ENCODE measurements at regions not wholly inside any gene's neighbourhood (a gene's known extent, or its start where the extent isn't known, plus 50 kb on each side); places are given as distances from the start of the nearest gene placed in this dataset.

GRCh38 chr13:109366525-109366924 lies 419.9 kb downstream of the IRS2 start:
- no peak overlapping the region for H3K27ac Mint-ChIP-seq
- no peaks in the 10 kb centered on the region for H3K36me3 Mint-ChIP-seq (ENCODE audit: low read depth)
- H3K9me3 Mint-ChIP-seq (ENCODE audit: low read depth) = no peaks in the 10 kb centered on the region
- no peaks in the 10 kb centered on the region for H3K4me1 Mint-ChIP-seq
- peaks cover 2% of the 10 kb centered on the region for H3K27me3 Mint-ChIP-seq
- no peak for DNase-seq
- ChIA-PET POLR2A (no interaction called here), CTCF (interaction anchor here (0.8 to 1.0 kb wide), 2 partner anchors 8 to 9 kb away, joined by 3 read pairs; no protein-coding TSS in a partner anchor)
- ATAC-seq = no peak
- intact Hi-C loops (cut with DNase I, micrococcal nuclease) = no loop called here
- no peak overlapping the region for H3K4me3 Mint-ChIP-seq

GRCh38 chr13:109363431-109363830 lies 423.0 kb downstream of the IRS2 start:
- CTCF ChIA-PET = no interaction called here

DNA sequence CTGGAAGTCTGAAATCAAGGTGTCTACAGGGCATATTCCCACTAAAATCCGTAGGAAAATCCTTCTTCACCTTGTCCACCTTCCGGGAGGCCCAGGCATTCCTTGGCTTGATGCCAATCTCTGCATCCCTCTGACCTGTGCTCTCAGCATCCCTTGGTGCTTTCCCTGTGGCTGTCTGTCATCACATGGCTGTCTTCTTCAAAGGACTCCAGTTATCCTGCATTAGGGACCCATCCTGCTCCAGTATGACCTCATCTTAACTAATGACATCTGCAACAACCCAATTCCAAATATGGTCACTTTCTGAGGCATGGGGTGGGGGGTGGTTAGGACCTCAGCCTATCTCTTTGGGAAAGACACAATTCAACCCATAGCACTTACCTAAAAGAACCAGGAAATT lies 423.8 kb downstream of the IRS2 start:
- Mint-ChIP-seq H3K27ac (no peak overlapping the region), H3K4me3 (no peak overlapping the region), H3K9me3 (ENCODE audit: low read depth) (no peaks in the 10 kb centered on the region), H3K27me3 (peaks cover 2% of the 10 kb centered on the region), H3K36me3 (ENCODE audit: low read depth) (no peaks in the 10 kb centered on the region), H3K4me1 (no peaks in the 10 kb centered on the region)
- no peak for DNase-seq
- no peak for ATAC-seq
- ChIA-PET POLR2A (no interaction called here), CTCF (no interaction called here)
- intact Hi-C loops (cut with DNase I, micrococcal nuclease) = no loop called here

More at GRCh38 chr13:109363431-109363830, 423.0 kb downstream of the IRS2 start:
- no peak overlapping the region for H3K27ac Mint-ChIP-seq
- peaks cover 2% of the 10 kb centered on the region for H3K27me3 Mint-ChIP-seq
- H3K9me3 Mint-ChIP-seq (ENCODE audit: low read depth) = no peaks in the 10 kb centered on the region
- intact Hi-C loops (cut with DNase I, micrococcal nuclease) = no loop called here
- DNase-seq = no peak
- H3K4me1 Mint-ChIP-seq = no peaks in the 10 kb centered on the region
- H3K36me3 Mint-ChIP-seq (ENCODE audit: low read depth) = no peaks in the 10 kb centered on the region
- no peak overlapping the region for H3K4me3 Mint-ChIP-seq
- POLR2A ChIA-PET = no interaction called here
- no peak for ATAC-seq

DNA sequence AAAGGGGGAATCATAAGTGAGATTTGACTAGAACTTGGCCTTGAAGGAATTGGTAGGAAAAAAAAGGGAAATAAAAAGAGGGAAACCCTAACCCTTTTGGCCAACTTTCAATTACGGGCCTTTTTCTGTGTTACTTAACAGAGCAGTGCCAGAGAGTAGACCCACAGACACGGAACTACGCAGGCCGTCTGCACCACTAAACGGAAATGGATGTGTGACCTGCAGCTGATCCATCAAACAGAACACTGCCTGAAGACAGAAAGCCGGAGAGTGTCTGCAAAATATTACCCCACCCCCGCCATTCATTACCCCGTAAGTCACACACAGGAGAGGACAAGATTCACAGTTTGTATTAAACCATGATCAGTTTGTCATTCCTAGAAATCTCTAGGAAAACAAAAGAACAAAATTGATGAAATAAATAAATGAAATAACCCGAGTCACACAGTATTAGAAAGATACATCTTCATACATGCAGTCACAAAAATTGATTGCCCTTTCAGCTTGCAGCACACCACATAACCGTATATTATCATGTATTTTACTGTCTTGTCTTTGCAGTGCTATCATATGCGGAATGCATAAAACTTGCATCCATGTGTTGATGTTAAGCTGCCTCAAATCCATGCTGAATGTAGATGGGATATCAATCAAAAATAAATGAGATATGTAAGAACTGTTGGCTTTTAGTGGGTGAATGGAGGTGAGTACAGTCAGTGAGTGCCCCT lies 424.7 kb downstream of the IRS2 start:
- Mint-ChIP-seq H3K27me3 (peaks cover 2% of the 10 kb centered on the region), H3K27ac (no peak overlapping the region), H3K36me3 (ENCODE audit: low read depth) (no peaks in the 10 kb centered on the region), H3K4me1 (no peaks in the 10 kb centered on the region), H3K9me3 (ENCODE audit: low read depth) (no peaks in the 10 kb centered on the region), H3K4me3 (no peak overlapping the region)
- ChIA-PET POLR2A (interaction anchor here (0.7 kb wide), 1 partner anchor 144 kb away, joined by 4 read pairs; no protein-coding TSS in a partner anchor), CTCF (no interaction called here)
- no peak for DNase-seq
- intact Hi-C loops (cut with DNase I, micrococcal nuclease) = no loop called here
- no peak for ATAC-seq

DNA sequence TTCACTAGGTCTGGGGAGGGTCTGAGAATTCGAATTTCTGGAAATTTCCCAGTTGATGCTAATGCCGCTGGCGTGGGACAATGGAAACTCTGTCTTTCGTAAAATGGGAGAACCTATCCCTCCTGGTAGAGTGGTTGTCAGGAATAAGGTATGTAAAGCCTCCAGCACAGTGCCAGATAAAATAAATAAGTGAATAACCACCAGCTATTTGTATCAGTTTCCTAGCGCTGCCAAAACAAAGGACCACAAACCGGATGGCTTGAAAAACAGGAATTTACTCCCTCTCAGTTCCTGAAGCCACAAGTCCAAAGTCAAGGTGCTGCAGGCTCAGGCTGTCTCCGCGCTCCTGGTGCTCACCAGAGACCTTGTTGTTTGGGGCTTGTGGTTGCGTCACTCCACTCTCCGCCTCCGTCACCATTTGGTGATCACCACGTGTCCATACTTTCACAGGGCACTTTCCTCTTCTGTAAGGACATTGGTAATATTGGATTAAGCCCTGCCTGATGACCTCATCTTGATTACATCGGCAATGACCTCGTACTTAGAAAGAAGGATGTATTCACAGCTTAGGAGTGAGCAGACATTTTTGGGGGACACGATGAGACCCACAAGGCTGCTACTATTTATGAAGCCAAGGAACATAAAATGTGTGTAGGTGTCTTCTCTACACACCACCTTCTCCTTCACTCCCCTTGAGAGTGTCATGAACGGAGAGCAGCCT lies 428.5 kb downstream of the IRS2 start:
- Mint-ChIP-seq H3K27me3 (peaks cover 5% of the 10 kb centered on the region), H3K27ac (no peak overlapping the region), H3K36me3 (ENCODE audit: low read depth) (no peaks in the 10 kb centered on the region), H3K4me3 (no peak overlapping the region), H3K9me3 (ENCODE audit: low read depth) (no peaks in the 10 kb centered on the region), H3K4me1 (no peaks in the 10 kb centered on the region)
- no peak for DNase-seq
- CTCF ChIA-PET = no interaction called here
- POLR2A ChIA-PET = no interaction called here
- intact Hi-C loops (cut with DNase I, micrococcal nuclease) = no loop called here
- ATAC-seq = no peak

- no peak overlapping the region for H3K4me3 Mint-ChIP-seq
- ATAC-seq = no peak
- H3K27me3 Mint-ChIP-seq = peaks cover 6% of the 10 kb centered on the region
- CTCF ChIA-PET = no interaction called here
- no peaks in the 10 kb centered on the region for H3K9me3 Mint-ChIP-seq (ENCODE audit: low read depth)
- no peaks in the 10 kb centered on the region for H3K4me1 Mint-ChIP-seq
- DNase-seq = no peak
- H3K27ac Mint-ChIP-seq = no peak overlapping the region
- POLR2A ChIA-PET = no interaction called here
- intact Hi-C loops (cut with DNase I, micrococcal nuclease) = no loop called here
- no peaks in the 10 kb centered on the region for H3K36me3 Mint-ChIP-seq (ENCODE audit: low read depth)
Measured at GRCh38 chr13:109355875-109356434, 430.4 kb downstream of the IRS2 start.

- Mint-ChIP-seq H3K36me3 (ENCODE audit: low read depth) (no peaks in the 10 kb centered on the region), H3K9me3 (ENCODE audit: low read depth) (no peaks in the 10 kb centered on the region), H3K27ac (no peak overlapping the region), H3K27me3 (peaks cover 6% of the 10 kb centered on the region), H3K4me1 (no peaks in the 10 kb centered on the region), H3K4me3 (no peak overlapping the region)
- POLR2A ChIA-PET = no interaction called here
- DNase-seq = no peak
- ATAC-seq = no peak
- intact Hi-C loops (cut with DNase I, micrococcal nuclease) = no loop called here
- CTCF ChIA-PET = interaction anchor here (0.7 kb wide), 1 partner anchor 62 kb away, joined by 5 read pairs; no protein-coding TSS in a partner anchor
Measured at GRCh38 chr13:109355166-109355565, 431.2 kb downstream of the IRS2 start.

GRCh38 chr13:109351236-109351635 lies 435.1 kb downstream of the IRS2 start:
- ATAC-seq (no peak), DNase-seq (no peak)
- POLR2A ChIA-PET = no interaction called here
- Mint-ChIP-seq H3K4me1 (no peaks in the 10 kb centered on the region), H3K36me3 (ENCODE audit: low read depth) (no peaks in the 10 kb centered on the region), H3K9me3 (ENCODE audit: low read depth) (no peaks in the 10 kb centered on the region), H3K27ac (no peak overlapping the region), H3K27me3 (peaks cover 18% of the 10 kb centered on the region), H3K4me3 (no peak overlapping the region)
- CTCF ChIA-PET = no interaction called here
- intact Hi-C loops (cut with DNase I, micrococcal nuclease) = no loop called here

GRCh38 chr13:109348519-109349258 lies 437.7 kb downstream of the IRS2 start:
- no peak overlapping the region for H3K4me3 Mint-ChIP-seq
- H3K36me3 Mint-ChIP-seq (ENCODE audit: low read depth) = no peaks in the 10 kb centered on the region
- peaks cover 20% of the 10 kb centered on the region for H3K27me3 Mint-ChIP-seq
- ChIA-PET POLR2A (no interaction called here), CTCF (no interaction called here)
- no peaks in the 10 kb centered on the region for H3K9me3 Mint-ChIP-seq (ENCODE audit: low read depth)
- no peak overlapping the region for H3K27ac Mint-ChIP-seq
- no peak for ATAC-seq
- no peak for DNase-seq
- no peaks in the 10 kb centered on the region for H3K4me1 Mint-ChIP-seq
- intact Hi-C loops (cut with DNase I, micrococcal nuclease) = no loop called here

DNA sequence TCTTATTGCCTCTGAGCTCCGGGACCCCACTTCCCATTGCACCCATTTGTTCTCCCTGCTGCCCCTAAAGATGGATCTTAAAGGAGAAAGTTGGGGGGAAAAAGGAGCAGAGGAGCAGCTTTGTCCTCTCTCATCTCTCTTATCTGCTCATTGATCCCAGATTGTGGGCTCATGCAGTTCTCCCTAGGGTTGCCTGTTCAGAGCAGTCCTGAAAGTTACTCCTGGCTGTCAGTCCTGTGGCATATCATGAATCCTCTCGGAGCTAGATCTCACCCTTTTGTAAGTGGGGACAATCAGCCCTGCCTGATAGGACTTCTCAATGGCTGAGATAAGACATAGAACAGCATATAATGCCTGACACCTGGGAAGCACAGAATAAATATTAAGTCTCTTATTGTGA lies 440.3 kb downstream of the IRS2 start:
- no peak for DNase-seq
- H3K27ac Mint-ChIP-seq = no peak overlapping the region
- ChIA-PET POLR2A (no interaction called here), CTCF (no interaction called here)
- no peaks in the 10 kb centered on the region for H3K36me3 Mint-ChIP-seq (ENCODE audit: low read depth)
- intact Hi-C loops (cut with DNase I, micrococcal nuclease) = no loop called here
- H3K9me3 Mint-ChIP-seq (ENCODE audit: low read depth) = no peaks in the 10 kb centered on the region
- ATAC-seq = no peak
- no peak overlapping the region for H3K4me3 Mint-ChIP-seq
- H3K27me3 Mint-ChIP-seq = peaks cover 17% of the 10 kb centered on the region
- no peaks in the 10 kb centered on the region for H3K4me1 Mint-ChIP-seq

GRCh38 chr13:109345433-109345941 lies 440.9 kb downstream of the IRS2 start:
- ATAC-seq (no peak), DNase-seq (no peak)
- peaks cover 17% of the 10 kb centered on the region for H3K27me3 Mint-ChIP-seq
- ChIA-PET POLR2A (no interaction called here), CTCF (no interaction called here)
- no peak overlapping the region for H3K27ac Mint-ChIP-seq
- no peaks in the 10 kb centered on the region for H3K4me1 Mint-ChIP-seq
- no peaks in the 10 kb centered on the region for H3K36me3 Mint-ChIP-seq (ENCODE audit: low read depth)
- H3K4me3 Mint-ChIP-seq = no peak overlapping the region
- intact Hi-C loops (cut with DNase I, micrococcal nuclease) = no loop called here
- no peaks in the 10 kb centered on the region for H3K9me3 Mint-ChIP-seq (ENCODE audit: low read depth)

All from activated CD4-positive, alpha-beta T cell treated with anti-CD3 and anti-CD28 coated beads for 36 hours (primary cell).